GM12874 (cell line): ENCODE measurements at regions not wholly inside any gene's neighbourhood (a gene's known extent, or its start where the extent isn't known, plus 50 kb on each side); places are given as distances from the start of the nearest gene placed in this dataset.
A peak's percentile ranks its signal among the peaks of the same experiment; 100 is the strongest.

Experiments used
- TF ChIP-seq, protein P1 (sequence below): IDR thresholded peaks from 2 replicates; pipeline ENCODE4 v1.5.1; 2011; ENCODE audit warnings: low read depth, mild to moderate bottlenecking, control low read depth, low read length, moderate library complexity; ENCODE audit not compliant: insufficient read depth

- TF ChIP-seq, protein P1, sequence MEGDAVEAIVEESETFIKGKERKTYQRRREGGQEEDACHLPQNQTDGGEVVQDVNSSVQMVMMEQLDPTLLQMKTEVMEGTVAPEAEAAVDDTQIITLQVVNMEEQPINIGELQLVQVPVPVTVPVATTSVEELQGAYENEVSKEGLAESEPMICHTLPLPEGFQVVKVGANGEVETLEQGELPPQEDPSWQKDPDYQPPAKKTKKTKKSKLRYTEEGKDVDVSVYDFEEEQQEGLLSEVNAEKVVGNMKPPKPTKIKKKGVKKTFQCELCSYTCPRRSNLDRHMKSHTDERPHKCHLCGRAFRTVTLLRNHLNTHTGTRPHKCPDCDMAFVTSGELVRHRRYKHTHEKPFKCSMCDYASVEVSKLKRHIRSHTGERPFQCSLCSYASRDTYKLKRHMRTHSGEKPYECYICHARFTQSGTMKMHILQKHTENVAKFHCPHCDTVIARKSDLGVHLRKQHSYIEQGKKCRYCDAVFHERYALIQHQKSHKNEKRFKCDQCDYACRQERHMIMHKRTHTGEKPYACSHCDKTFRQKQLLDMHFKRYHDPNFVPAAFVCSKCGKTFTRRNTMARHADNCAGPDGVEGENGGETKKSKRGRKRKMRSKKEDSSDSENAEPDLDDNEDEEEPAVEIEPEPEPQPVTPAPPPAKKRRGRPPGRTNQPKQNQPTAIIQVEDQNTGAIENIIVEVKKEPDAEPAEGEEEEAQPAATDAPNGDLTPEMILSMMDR, result no peak
Observed at GRCh38 chr2:199707593-199708185, 143.3 kb downstream of the FTCDNL1 start.

DNA sequence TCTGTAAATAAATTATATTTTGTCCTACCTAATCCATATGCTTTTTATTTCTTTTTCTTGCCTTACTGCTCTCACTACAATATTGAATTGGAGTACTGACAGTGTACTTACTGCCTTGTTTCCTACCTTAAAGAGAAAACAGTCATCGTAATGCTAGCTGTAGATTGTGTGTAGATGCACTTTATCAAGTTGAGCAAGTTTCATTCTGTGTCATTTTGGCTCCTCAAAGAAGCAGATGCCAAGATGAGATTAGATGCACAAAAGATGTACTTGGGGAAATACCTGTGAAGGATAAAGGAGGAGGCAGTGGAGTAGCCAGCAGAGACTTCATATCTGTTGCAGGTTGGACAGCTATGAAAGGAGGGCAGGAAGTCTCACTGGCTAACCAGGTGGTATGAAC lies 145.5 kb downstream of the FTCDNL1 start:
- TF ChIP-seq, protein P1, result no peak

DNA sequence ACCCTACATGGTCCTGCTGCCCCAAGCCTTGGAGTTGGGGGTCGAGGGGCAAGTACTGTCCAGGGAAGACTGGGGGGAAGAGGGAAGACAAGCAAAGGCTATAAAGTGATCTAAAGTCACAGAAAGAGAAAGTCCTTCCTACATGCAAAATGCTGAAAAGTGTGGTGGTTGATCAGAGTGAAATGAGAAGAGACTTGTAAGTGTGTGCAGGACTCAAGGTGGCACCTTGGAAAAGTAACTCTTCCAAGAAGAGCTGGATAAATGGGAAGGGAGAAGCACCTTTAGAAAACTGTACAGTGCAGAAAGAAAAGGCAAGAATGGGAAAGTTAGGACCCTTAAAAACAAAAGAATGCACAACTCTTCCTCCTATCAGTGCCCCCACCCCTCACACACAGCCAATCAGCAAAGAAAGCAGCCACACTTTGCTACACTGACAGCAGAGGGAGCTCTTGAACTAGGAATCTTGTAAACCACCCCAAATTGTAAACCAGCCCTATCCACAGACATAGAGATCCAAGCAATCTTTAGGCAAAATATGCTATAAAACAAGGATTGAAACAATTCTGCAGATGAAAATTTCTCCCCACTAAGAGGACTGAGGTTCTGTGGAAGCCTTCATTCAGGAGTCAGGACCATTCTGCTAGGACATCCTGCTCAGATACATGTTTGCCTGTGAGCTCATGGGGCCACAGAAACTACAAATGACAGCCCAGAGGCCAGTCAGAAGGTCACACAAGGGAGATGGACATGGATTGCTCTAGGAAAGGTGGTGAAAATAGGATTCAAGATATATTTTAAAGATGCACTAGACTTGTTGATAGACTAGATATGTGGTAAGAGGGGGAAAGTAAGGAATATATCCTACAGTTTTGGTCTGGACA lies 146.4 kb downstream of the FTCDNL1 start:
- TF ChIP-seq, protein P1, result peak; percentile 51; the same call in 1 of the 2 replicates

GRCh38 chr2:199703199-199703598 lies 147.8 kb downstream of the FTCDNL1 start:
- TF ChIP-seq, protein P1, result no peak

DNA sequence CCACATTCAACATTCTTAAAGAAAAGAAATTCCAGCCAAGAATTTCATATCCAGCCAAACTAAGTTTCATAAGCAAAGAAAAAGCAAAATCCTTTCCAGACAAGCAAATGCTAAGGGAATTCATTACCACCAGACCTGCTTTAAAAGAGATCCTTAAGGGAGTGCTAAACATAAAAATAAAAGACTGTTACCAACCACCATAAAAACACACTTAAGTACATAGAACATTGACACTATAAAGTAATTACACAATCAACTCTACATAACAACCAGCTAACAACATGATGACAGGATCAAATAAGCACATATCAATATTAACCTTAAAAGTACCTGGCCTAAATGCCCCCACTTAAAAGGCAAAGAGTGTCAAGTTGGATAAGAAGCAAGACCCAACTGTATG lies 153.5 kb downstream of the FTCDNL1 start:
- TF ChIP-seq, protein P1, result no peak

GRCh38 chr2:199696048-199696447 lies 154.9 kb downstream of the FTCDNL1 start:
- TF ChIP-seq, protein P1, result no peak

GRCh38 chr2:199693861-199694260 lies 157.1 kb downstream of the FTCDNL1 start:
- TF ChIP-seq, protein P1, result no peak
